CD14-positive monocyte (primary cell): ENCODE measurements at regions not wholly inside any gene's neighbourhood (a gene's known extent, or its start where the extent isn't known, plus 50 kb on each side); places are given as distances from the start of the nearest gene placed in this dataset.

Source experiments
- DNase-seq, 3 donors: peaks; one replicate each; pipeline ENCODE4 v3.0.0-alpha.2; 2011 to 2022
- H2AFZ ChIP-seq: 2 replicates; pipeline ENCODE4 v1.6.0; 2012; ENCODE audit warnings: mild to moderate bottlenecking, low read depth, low read length, inconsistent platforms; ENCODE audit not compliant: insufficient read depth, poor library complexity, severe bottlenecking
- H3K27ac ChIP-seq, 2 donors: 1 replicate in 1 of 2; 2 replicates in 1 of 2; pipeline ENCODE4 v1.5.1; 2012 to 2013; ENCODE audit warnings: low read length in 2 of 2, control low read depth in 1 of 2, inconsistent platforms in 1 of 2, low read depth in 1 of 2, mild to moderate bottlenecking in 1 of 2
- H3K27me3 ChIP-seq, 2 donors: one replicate each; pipeline versions ENCODE4 v1.6.0 to v1.6.1; 2011 to 2013; ENCODE audit warnings: low read length in 2 of 2; ENCODE audit not compliant: control insufficient read depth in 2 of 2, insufficient read depth in 2 of 2
- H3K36me3 ChIP-seq, 2 donors: replicated peaks in 1 of 2; 1 replicate in 1 of 2; 2 replicates in 1 of 2; pipeline versions ENCODE4 v1.5.1 to v1.6.1; 2012 to 2013; ENCODE audit warnings: low read length in 2 of 2, control low read depth in 1 of 2, inconsistent platforms in 1 of 2, mild to moderate bottlenecking in 1 of 2; ENCODE audit not compliant: insufficient read depth in 2 of 2, control insufficient read depth in 1 of 2
- H3K4me1 ChIP-seq, 2 donors: 1 replicate in 1 of 2; 2 replicates in 1 of 2; pipeline versions ENCODE4 v1.5.1 to v1.6.1; 2012 to 2013; ENCODE audit warnings: low read length in 2 of 2, control low read depth in 1 of 2, inconsistent platforms in 1 of 2, mild to moderate bottlenecking in 1 of 2, moderate library complexity in 1 of 2; ENCODE audit not compliant: insufficient read depth in 2 of 2, control insufficient read depth in 1 of 2
- H3K4me2 ChIP-seq: replicated peaks from 2 replicates; pipeline ENCODE3; 2012; ENCODE audit warnings: low read length, moderate library complexity, mild to moderate bottlenecking; ENCODE audit not compliant: poor library complexity, severe bottlenecking; ENCODE audit errors: extremely low read depth
- H3K4me3 ChIP-seq, 3 experiments: fragments of 200-600 bp in 1 of 3; sonication (generic) in 1 of 3; replicated peaks in 1 of 3; 1 replicate in 2 of 3; 2 replicates in 1 of 3; pipeline ENCODE4 v1.5.1; 2011 to 2013; ENCODE audit warnings: low read length in 3 of 3, mild to moderate bottlenecking in 3 of 3, control low read depth in 2 of 3, low read depth in 2 of 3, inconsistent platforms in 1 of 3, moderate library complexity in 1 of 3
- H3K79me2 ChIP-seq: 2 replicates; pipeline ENCODE4 v1.6.0; 2012; ENCODE audit warnings: mild to moderate bottlenecking, control low read depth, inconsistent platforms, low read length, moderate library complexity; ENCODE audit not compliant: insufficient read depth
- H3K9ac ChIP-seq: 2 replicates; pipeline ENCODE4 v1.6.0; 2017; ENCODE audit warnings: low read length, mild to moderate bottlenecking; ENCODE audit not compliant: insufficient read depth, poor library complexity, severe bottlenecking
- H3K9me3 ChIP-seq, 2 donors: replicated peaks in 1 of 2; 1 replicate in 1 of 2; 2 replicates in 1 of 2; pipeline versions ENCODE4 v1.5.1 to v1.6.1; 2012 to 2013; ENCODE audit warnings: low read length in 2 of 2, control low read depth in 1 of 2; ENCODE audit not compliant: control insufficient read depth in 1 of 2, insufficient read depth in 1 of 2
- H4K20me1 ChIP-seq: 2 replicates; pipeline ENCODE4 v1.6.0; 2012; ENCODE audit warnings: mild to moderate bottlenecking, low read length, control low read depth, moderate library complexity; ENCODE audit not compliant: insufficient read depth
- H3K27ac Mint-ChIP-seq, 7 donors: one replicate each; pipeline ENCODE4 v1.8.0; 2020; ENCODE audit warnings: mild to moderate bottlenecking in 7 of 7, mixed read lengths in 7 of 7, moderate library complexity in 6 of 7, inconsistent platforms in 2 of 7
- H3K27me3 Mint-ChIP-seq, 3 donors: one replicate each; pipeline ENCODE4 v1.8.0; 2021 to 2022; ENCODE audit warnings: low read depth in 3 of 3, mild to moderate bottlenecking in 3 of 3, mixed read lengths in 3 of 3, moderate library complexity in 3 of 3, inconsistent platforms in 1 of 3
- H3K36me3 Mint-ChIP-seq, 2 donors: one replicate each; pipeline ENCODE4 v1.8.0; 2020; ENCODE audit warnings: mixed read lengths in 2 of 2, inconsistent platforms in 1 of 2, mild to moderate bottlenecking in 1 of 2
- H3K4me1 Mint-ChIP-seq: one replicate; pipeline ENCODE4 v1.8.0; 2020; ENCODE audit warnings: mild to moderate bottlenecking, mixed read lengths
- H3K4me3 Mint-ChIP-seq, 2 donors: one replicate each; pipeline ENCODE4 v1.8.0; 2020; ENCODE audit warnings: mild to moderate bottlenecking in 2 of 2, mixed read lengths in 2 of 2, moderate library complexity in 1 of 2
- H3K9me3 Mint-ChIP-seq, 7 donors: one replicate each; pipeline ENCODE4 v1.8.0; 2020 to 2022; ENCODE audit warnings: mixed read lengths in 7 of 7, mild to moderate bottlenecking in 6 of 7, moderate library complexity in 6 of 7, inconsistent platforms in 2 of 7
- WGBS: methylation state at CpG from one replicate; pipeline ENCODE4 v1.1.5; 2013; ENCODE audit warnings: missing lambda C conversion rate; ENCODE audit not compliant: insufficient coverage; 5-methylcytosine and 5-hydroxymethylcytosine counted together
- intact Hi-C, 2 donors: fragments of 100-400 bp; cut with micrococcal nuclease; formaldehyde crosslinking; loops; one replicate each; pipeline versions ENCODE4 v1.15.0 to v1.15.1; 2023
- TF ChIP-seq, protein P1 (sequence below): fragments of 200-600 bp; IDR thresholded peaks from one replicate; pipeline ENCODE4 v1.8.0; 2022; ENCODE audit warnings: antibody characterized with exemption, mild to moderate bottlenecking

GRCh38 chr11:87639753-87640364, 535.4 kb downstream of the RAB38 start:
- H3K9me3 ChIP-seq: no peaks in the 10 kb centered on the region
- H3K4me3 ChIP-seq: no peak overlapping the region
- H3K36me3 Mint-ChIP-seq: no peaks in the 10 kb centered on the region
- no peaks in the 10 kb centered on the region for H3K4me1 Mint-ChIP-seq
- no peaks in the 10 kb centered on the region for H3K27me3 Mint-ChIP-seq
- H3K36me3 ChIP-seq: no peaks in the 10 kb centered on the region
- no peak overlapping the region for H3K4me3 Mint-ChIP-seq
- WGBS: no CpG with 5 or more reads among the region's 1 CpG
- H3K27ac Mint-ChIP-seq: peak overlapping the region in 1 of 7 donors; percentile 54
- intact Hi-C loops: no loop called here
- H3K4me2 ChIP-seq: no peak overlapping the region
- H3K79me2 ChIP-seq: no peaks in the 10 kb centered on the region
- no peak for DNase-seq
- H3K27me3 ChIP-seq: no peaks in the 10 kb centered on the region
- no peak overlapping the region for H3K9ac ChIP-seq
- H4K20me1 ChIP-seq: no peaks in the 10 kb centered on the region
- no peak overlapping the region for H3K27ac ChIP-seq
- TF ChIP-seq, protein P1, sequence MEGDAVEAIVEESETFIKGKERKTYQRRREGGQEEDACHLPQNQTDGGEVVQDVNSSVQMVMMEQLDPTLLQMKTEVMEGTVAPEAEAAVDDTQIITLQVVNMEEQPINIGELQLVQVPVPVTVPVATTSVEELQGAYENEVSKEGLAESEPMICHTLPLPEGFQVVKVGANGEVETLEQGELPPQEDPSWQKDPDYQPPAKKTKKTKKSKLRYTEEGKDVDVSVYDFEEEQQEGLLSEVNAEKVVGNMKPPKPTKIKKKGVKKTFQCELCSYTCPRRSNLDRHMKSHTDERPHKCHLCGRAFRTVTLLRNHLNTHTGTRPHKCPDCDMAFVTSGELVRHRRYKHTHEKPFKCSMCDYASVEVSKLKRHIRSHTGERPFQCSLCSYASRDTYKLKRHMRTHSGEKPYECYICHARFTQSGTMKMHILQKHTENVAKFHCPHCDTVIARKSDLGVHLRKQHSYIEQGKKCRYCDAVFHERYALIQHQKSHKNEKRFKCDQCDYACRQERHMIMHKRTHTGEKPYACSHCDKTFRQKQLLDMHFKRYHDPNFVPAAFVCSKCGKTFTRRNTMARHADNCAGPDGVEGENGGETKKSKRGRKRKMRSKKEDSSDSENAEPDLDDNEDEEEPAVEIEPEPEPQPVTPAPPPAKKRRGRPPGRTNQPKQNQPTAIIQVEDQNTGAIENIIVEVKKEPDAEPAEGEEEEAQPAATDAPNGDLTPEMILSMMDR: no peak
- no peaks in the 10 kb centered on the region for H3K4me1 ChIP-seq
- H2AFZ ChIP-seq: no peak overlapping the region
- H3K9me3 Mint-ChIP-seq: peaks cover 0 to 4% (median 2%) of the 10 kb centered on the region in 7 donors

DNA sequence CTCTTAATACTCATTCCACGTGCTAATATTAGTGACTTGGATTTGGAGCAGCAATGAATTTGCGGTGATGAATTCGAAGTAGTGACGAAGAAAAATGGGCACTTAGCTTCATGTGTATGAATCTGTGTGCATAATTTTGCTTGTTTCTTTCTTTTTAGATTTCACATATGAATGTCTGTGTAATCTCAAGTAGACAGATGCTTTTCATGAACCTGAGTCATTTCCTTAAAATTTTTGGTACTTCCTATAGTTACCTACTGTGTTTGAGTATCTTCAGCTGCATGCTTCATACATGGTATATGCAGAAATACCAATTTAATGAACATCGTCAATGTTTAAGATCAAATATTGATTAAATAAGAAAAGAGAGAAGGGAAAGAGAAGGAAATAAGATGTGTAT, 540.2 kb downstream of the RAB38 start:
- no peak overlapping the region for H3K4me3 Mint-ChIP-seq

More for the DNA sequence above, 540.2 kb downstream of the RAB38 start:
- H4K20me1 ChIP-seq: no peaks in the 10 kb centered on the region
- H3K4me1 ChIP-seq: no peaks in the 10 kb centered on the region
- peaks cover 0 to 4% (median 0%) of the 10 kb centered on the region in 7 donors for H3K9me3 Mint-ChIP-seq
- no peaks in the 10 kb centered on the region for H3K4me1 Mint-ChIP-seq
- no peaks in the 10 kb centered on the region for H3K36me3 ChIP-seq
- H3K27me3 Mint-ChIP-seq: no peaks in the 10 kb centered on the region
- H3K4me3 ChIP-seq: no peak overlapping the region
- H3K9ac ChIP-seq: no peak overlapping the region
- no peaks in the 10 kb centered on the region for H3K9me3 ChIP-seq
- intact Hi-C loops: no loop called here
- no peak overlapping the region for H2AFZ ChIP-seq
- no peaks in the 10 kb centered on the region for H3K79me2 ChIP-seq
- no peaks in the 10 kb centered on the region for H3K36me3 Mint-ChIP-seq
- TF ChIP-seq, protein P1: no peak
- no CpG with 5 or more reads among the region's 5 CpGs for WGBS
- DNase-seq: no peak
- no peak overlapping the region for H3K27ac ChIP-seq
- H3K27ac Mint-ChIP-seq: no peak overlapping the region
- no peaks in the 10 kb centered on the region for H3K27me3 ChIP-seq
- no peak overlapping the region for H3K4me2 ChIP-seq
